Sigmoid colon (tissue), 6 donors: ENCODE measurements at regions not wholly inside any gene's neighbourhood (a gene's known extent, or its start where the extent isn't known, plus 50 kb on each side); places are given as distances from the start of the nearest gene placed in this dataset.

Experiments used
- DNase-seq: peaks from one replicate; pipeline ENCODE4 v3.0.0-alpha.2; 2019
- H3K27ac ChIP-seq, 4 donors: fragments of 200-600 bp; sonication (generic); one replicate each; pipeline ENCODE4 v1.5.1; 2016 to 2019; ENCODE audit warnings: mild to moderate bottlenecking in 1 of 4
- H3K27me3 ChIP-seq, 3 donors: fragments of 200-600 bp; sonication (generic); one replicate each; pipeline ENCODE4 v1.5.1; 2019; ENCODE audit warnings: mild to moderate bottlenecking in 1 of 3
- H3K36me3 ChIP-seq, 4 donors: fragments of 200-600 bp; sonication (generic); one replicate each; pipeline ENCODE4 v1.5.1; 2016 to 2019
- H3K4me1 ChIP-seq, 4 donors: fragments of 200-600 bp; sonication (generic); one replicate each; pipeline ENCODE4 v1.5.1; 2017 to 2019
- H3K4me3 ChIP-seq, 4 donors: fragments of 200-600 bp; sonication (generic); one replicate each; pipeline ENCODE4 v1.5.1; 2017 to 2019; ENCODE audit warnings: mild to moderate bottlenecking in 2 of 4, moderate library complexity in 1 of 4
- H3K9me3 ChIP-seq, 4 donors: fragments of 200-600 bp in 3 of 4; sonication (generic) in 3 of 4; one replicate each; pipeline versions ENCODE4 v1.5.1 to v1.6.1; 2013 to 2019
- EP300 ChIP-seq, 4 donors: sonication (generic); formaldehyde crosslinking; IDR thresholded peaks; one replicate each; pipeline ENCODE4 v1.6.1; 2017; ENCODE audit warnings: antibody characterized with exemption in 4 of 4
- POLR2A ChIP-seq, 2 donors: fragments of 450-650 bp; IDR thresholded peaks; one replicate each; pipeline ENCODE4 v1.6.1; 2016; ENCODE audit warnings: antibody characterized with exemption in 2 of 2, mild to moderate bottlenecking in 2 of 2, moderate library complexity in 2 of 2
- POLR2AphosphoS5 ChIP-seq, 4 donors: sonication (generic); formaldehyde crosslinking; IDR thresholded peaks; one replicate each; pipeline ENCODE4 v1.6.1; 2017; ENCODE audit warnings: antibody characterized with exemption in 4 of 4
- WGBS, 2 donors: extraction: QIAGEN DNeasy Blood & Tissue Kit; methylation state at CpG; one replicate each; pipeline ENCODE4 v1.1.7; 2013; 5-methylcytosine and 5-hydroxymethylcytosine counted together
- intact Hi-C: fragments of 100-400 bp; cut with DNase I; formaldehyde crosslinking; loops from one replicate; pipeline ENCODE4 v1.15.1; 2023
- TF ChIP-seq, protein P1 (sequence below), 4 experiments: fragments of 450-650 bp in 3 of 4; fragments of 200-600 bp in 1 of 4; IDR thresholded peaks; one replicate each; pipeline ENCODE4 v1.5.1; 2016 to 2019; ENCODE audit warnings: antibody characterized with exemption in 4 of 4, mild to moderate bottlenecking in 3 of 4, moderate library complexity in 2 of 4
- donor health status: healthy with polysubstance abuse.
- donor health status: healthy.

- no peak for DNase-seq
- TF ChIP-seq EP300 (IDR thresholded peaks at IDR 0.05) (no peak), POLR2A (IDR thresholded peaks at IDR 0.05) (no peak), POLR2AphosphoS5 (IDR thresholded peaks at IDR 0.05) (no peak)
- TF ChIP-seq, protein P1, sequence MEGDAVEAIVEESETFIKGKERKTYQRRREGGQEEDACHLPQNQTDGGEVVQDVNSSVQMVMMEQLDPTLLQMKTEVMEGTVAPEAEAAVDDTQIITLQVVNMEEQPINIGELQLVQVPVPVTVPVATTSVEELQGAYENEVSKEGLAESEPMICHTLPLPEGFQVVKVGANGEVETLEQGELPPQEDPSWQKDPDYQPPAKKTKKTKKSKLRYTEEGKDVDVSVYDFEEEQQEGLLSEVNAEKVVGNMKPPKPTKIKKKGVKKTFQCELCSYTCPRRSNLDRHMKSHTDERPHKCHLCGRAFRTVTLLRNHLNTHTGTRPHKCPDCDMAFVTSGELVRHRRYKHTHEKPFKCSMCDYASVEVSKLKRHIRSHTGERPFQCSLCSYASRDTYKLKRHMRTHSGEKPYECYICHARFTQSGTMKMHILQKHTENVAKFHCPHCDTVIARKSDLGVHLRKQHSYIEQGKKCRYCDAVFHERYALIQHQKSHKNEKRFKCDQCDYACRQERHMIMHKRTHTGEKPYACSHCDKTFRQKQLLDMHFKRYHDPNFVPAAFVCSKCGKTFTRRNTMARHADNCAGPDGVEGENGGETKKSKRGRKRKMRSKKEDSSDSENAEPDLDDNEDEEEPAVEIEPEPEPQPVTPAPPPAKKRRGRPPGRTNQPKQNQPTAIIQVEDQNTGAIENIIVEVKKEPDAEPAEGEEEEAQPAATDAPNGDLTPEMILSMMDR (IDR thresholded peaks at IDR 0.05), result no peak
- H3K4me1 ChIP-seq, result peaks cover 0 to 9% (median 8%) of the 10 kb centered on the region in 4 donors
- H3K27me3 ChIP-seq, result no peaks in the 10 kb centered on the region
- intact Hi-C loops, result no loop called here
- WGBS, 2 donors, result 68 to 72% methylated on average over 22 of the region's 22 CpGs
- H3K9me3 ChIP-seq, result no peaks in the 10 kb centered on the region
- peaks cover 0 to 27% (median 0%) of the 10 kb centered on the region in 4 donors for H3K36me3 ChIP-seq
- H3K27ac ChIP-seq, result no peak overlapping the region
- no peak overlapping the region for H3K4me3 ChIP-seq
These were observed 66.6 kb downstream of the ARHGEF18 start for GRCh38 chr19:7415163-7415856.

GRCh38 chr19:7415857-7416371 is 67.2 kb downstream of the ARHGEF18 start:
- DNase-seq, result no peak
- Histone ChIP-seq H3K36me3 (peaks cover 0 to 29% (median 0%) of the 10 kb centered on the region in 4 donors), H3K27me3 (no peaks in the 10 kb centered on the region), H3K9me3 (no peaks in the 10 kb centered on the region), H3K27ac (no peak overlapping the region), H3K4me3 (no peak overlapping the region), H3K4me1 (peaks cover 0 to 9% (median 8%) of the 10 kb centered on the region in 4 donors)
- 89 to 92% methylated on average over 11 of the region's 11 CpGs for WGBS, 2 donors
- TF ChIP-seq POLR2AphosphoS5 (IDR thresholded peaks at IDR 0.05) (no peak), POLR2A (IDR thresholded peaks at IDR 0.05) (no peak), EP300 (IDR thresholded peaks at IDR 0.05) (no peak)
- TF ChIP-seq, protein P1 (IDR thresholded peaks at IDR 0.05), result no peak
- intact Hi-C loops, result no loop called here

GRCh38 chr19:7417671-7418324 is 69.1 kb downstream of the ARHGEF18 start:
- intact Hi-C loops, result no loop called here
- Histone ChIP-seq H3K4me1 (peaks cover 0 to 9% (median 8%) of the 10 kb centered on the region in 4 donors), H3K9me3 (no peaks in the 10 kb centered on the region), H3K4me3 (no peak overlapping the region), H3K27ac (no peak overlapping the region), H3K27me3 (no peaks in the 10 kb centered on the region), H3K36me3 (peaks cover 0 to 32% (median 6%) of the 10 kb centered on the region in 4 donors)
- DNase-seq, result no peak
- 90 to 92% methylated on average over 9 of the region's 9 CpGs for WGBS, 2 donors
- TF ChIP-seq POLR2AphosphoS5 (IDR thresholded peaks at IDR 0.05), result no peak
- TF ChIP-seq, protein P1 (IDR thresholded peaks at IDR 0.05), result no peak

- Histone ChIP-seq H3K4me1 (peaks cover 0 to 9% (median 8%) of the 10 kb centered on the region in 4 donors), H3K27me3 (no peaks in the 10 kb centered on the region), H3K9me3 (no peaks in the 10 kb centered on the region), H3K27ac (no peak overlapping the region), H3K36me3 (peaks cover 0 to 38% (median 8%) of the 10 kb centered on the region in 4 donors), H3K4me3 (no peak overlapping the region)
- intact Hi-C loops, result no loop called here
- 85 to 90% methylated on average over 9 of the region's 9 CpGs for WGBS, 2 donors
- no peak for DNase-seq
- TF ChIP-seq EP300 (IDR thresholded peaks at IDR 0.05) (no peak), POLR2AphosphoS5 (IDR thresholded peaks at IDR 0.05) (no peak), POLR2A (IDR thresholded peaks at IDR 0.05) (no peak)
- TF ChIP-seq, protein P1 (IDR thresholded peaks at IDR 0.05), result no peak
These were observed 69.9 kb downstream of the ARHGEF18 start for GRCh38 chr19:7418596-7418995.
